Stimulated activated CD4-positive, alpha-beta T cell treated with anti-CD3 and anti-CD28 coated beads, Interleukin-2, amount 100 ng/mL, for 24 hours (primary cell): ENCODE measurements at regions not wholly inside any gene's neighbourhood (a gene's known extent, or its start where the extent isn't known, plus 50 kb on each side); places are given as distances from the start of the nearest gene placed in this dataset.
A peak's percentile ranks its signal among the peaks of the same experiment; 100 is the strongest.

Experiments used
- DNase-seq, 2 donors: peaks; one replicate each; pipeline ENCODE4 v3.0.0-alpha.2; 2020

DNA sequence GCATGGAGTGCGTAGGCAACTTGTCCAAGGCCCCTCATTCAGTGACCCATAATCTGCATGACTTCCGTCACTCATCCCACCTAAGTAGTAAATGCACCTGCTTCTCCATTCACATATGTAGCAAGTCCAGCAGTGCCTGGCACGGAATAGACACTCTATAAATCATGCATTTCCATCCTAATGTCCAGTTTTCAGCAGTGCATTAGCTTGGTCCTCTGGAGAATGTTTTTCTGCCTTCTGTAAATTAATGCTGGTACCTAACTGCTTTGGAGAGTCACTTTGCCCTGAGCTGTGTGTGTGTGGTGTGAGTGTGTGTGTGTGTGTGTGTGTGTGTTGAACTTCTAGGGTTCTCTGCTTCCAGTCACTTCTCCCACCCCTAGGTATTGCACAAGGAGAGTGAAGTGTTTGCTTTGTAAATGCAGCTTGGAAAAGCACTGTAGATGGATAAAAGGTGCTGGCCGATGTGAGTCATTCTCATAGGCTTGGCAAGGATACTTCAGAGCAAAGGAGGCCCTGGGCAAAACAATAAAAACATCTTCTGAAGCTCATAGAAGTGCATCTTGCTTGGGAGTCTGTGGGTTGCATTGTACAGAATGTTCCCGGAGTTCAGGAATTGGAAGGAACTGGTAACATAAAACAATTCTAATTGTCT lies 181.8 kb downstream of the KATNAL1 start:
- no peak for DNase-seq

DNA sequence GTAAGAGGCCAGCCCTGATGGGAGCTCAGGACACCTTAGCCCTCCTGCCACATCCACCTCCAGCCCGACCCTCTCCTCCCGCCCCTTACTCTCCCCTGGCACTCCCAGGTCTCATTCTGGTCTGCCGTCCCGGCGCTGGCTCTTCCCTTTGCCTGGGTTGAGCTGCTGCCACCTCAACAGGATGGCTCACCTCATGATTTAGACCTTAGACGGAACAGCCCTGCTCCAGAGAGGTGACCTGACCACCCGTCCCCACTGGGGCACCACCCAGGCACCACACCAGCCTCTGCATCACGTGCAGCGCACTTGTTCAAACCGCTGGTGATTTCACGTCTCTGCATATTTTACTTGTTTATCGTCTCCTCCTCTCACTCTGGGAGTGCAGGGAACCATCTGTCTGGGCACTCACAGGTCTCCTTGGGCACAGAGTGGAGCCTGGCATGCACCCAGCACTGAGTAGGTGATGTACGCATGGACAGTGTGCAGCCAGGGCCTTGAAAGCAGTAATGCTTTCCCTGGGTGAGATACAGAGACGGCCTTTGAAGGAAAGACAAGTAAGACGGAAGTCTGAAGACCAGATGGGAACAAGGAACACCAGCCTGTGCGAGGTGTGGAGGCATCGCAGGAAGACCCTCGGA lies 183.1 kb downstream of the KATNAL1 start:
- no peak for DNase-seq

DNA sequence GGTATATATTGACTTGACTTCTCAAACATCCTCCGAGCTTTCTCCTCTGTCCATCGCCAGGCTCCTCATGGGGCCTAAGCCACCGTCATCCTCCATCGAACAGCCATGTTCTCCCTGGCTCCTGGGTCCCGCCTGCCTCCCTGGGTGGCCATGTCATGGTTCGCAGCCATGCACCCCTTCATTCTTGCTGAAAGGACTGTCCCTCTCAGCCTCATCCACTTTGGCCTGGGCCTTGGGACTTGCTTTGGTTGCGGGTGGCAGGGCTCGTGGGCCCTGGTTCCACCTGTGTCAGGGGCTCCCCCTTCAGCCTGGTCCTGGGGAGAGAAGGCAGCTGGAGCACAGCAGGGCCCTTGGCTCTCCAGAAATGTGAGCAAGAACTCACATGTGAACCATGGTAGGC lies 183.8 kb downstream of the KATNAL1 start:
- no peak for DNase-seq

DNA sequence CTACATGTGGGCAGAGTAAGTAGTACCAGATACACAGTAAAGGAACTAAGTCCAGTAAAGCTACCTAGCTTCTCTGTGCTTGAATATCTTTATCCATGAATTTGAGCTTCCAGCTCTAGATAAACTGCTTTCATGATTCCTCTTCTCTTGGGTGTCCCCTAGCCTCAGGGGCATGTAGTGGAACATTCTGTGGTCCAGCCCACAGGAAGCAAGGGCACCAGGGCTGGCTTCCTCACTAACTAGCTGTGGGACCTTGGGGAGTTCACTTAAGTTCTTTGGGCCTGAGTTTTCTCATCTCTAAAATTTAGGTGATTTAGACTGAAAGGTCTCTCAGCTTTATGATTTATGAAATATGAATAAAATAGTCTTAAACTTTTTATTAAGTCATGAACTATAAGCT lies 185.7 kb downstream of the KATNAL1 start:
- no peak for DNase-seq

DNA sequence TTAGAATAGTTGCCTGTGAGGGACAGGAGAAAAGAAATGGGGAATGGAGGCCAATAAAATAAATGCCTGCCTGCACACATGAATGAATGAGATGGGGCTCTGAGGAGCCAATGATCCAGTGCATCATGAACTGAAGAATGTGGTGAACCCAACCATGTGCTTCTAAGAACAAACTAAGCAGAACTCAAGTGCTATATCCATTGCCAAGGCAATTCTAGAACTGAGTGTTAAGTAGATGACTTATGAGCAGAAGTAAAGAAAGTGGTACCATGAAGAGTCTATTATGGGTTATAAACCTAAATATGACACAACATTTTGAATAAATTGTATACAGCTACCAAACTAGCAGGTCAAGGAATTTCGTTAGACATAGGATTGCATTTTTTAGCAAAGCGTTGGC lies 186.1 kb downstream of the KATNAL1 start:
- no peak for DNase-seq

DNA sequence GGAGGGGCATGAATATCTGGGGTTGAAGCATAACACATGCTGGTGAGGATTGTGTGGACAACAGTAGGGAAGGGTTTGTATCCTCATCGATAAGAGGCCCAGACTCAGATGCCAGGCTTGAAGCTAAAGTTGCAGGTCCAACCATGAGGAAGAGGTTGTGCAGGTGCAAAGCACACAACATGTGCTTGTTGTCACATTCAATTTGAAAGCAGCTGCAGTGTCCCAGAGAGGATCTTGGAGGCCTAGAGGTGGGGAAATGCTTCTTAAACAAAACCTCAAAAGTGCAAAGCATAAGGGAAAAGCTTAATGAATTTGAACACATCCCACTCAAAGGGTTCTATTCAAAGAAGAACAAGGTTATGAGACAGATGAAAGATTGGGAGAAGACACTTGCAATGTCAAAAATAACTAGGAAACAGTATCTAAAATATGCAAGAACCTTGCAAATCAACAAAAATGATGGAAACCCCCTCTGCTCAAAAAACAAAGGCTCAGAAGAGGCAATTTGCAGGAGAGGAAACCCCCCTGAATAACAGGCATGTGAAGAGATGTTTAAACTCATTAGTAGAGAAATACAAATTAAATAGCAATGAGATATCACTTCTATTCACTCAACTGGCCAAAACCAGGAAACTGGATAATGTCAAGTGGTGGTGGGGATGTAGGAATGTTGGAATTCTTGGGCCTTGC lies 187.1 kb downstream of the KATNAL1 start:
- no peak for DNase-seq

DNA sequence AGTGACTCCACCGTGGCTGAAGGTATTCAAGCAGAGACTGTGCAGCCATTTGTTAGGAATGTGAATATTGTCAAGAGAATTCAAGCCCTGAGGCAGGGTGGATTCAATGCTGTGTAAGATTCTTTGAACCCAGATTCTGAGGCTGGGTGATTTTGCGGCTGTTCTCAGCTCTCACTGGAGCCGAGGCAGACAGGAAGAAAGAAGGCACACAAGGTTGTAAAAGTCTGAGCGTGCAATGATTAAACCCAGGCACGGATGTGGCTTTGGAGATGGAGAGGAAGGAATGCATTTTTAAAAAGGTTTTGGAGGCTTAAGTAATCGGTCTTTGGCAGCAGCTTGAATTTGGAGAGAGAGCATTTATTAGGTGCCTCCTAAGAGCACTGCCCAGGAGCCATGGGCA lies 187.9 kb downstream of the KATNAL1 start:
- DNase-seq: no peak

DNA sequence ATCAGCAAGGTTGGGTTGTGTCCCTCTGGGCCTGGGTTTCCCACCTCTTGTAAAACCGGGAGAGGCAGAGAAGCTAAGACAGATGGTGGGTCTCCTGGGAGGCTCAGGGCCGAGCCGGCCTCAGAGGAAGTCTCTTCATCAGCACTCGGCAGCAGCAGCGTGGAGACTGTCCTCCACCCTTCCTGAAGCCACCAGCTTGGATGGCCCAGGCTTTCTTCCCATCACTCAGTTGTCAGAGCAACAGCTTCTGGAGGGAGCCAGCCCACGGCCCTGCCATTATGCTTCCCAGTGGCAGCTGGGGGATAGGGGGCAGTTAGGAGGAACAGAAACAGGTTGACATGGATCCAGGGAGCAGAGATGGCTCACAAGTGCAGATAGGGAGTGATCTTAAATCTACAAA lies 191.0 kb downstream of the KATNAL1 start:
- DNase-seq: no peak

DNA sequence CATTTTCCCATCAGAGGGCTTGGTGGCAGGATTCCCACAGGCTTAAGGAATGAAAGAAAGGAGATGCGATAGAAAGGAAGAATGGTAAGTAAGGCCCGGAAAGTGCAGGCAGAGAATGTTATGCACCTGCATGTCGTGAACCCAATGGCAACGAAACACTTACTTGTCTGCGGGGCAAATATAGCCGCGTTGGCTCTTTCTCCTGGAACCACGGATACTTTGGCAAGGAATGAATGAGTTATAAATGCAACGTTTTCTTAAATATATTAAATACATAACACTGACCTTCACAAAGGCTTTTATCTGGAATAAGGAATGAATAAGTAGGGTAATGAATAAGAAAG lies 192.1 kb downstream of the KATNAL1 start:
- no peak for DNase-seq

DNA sequence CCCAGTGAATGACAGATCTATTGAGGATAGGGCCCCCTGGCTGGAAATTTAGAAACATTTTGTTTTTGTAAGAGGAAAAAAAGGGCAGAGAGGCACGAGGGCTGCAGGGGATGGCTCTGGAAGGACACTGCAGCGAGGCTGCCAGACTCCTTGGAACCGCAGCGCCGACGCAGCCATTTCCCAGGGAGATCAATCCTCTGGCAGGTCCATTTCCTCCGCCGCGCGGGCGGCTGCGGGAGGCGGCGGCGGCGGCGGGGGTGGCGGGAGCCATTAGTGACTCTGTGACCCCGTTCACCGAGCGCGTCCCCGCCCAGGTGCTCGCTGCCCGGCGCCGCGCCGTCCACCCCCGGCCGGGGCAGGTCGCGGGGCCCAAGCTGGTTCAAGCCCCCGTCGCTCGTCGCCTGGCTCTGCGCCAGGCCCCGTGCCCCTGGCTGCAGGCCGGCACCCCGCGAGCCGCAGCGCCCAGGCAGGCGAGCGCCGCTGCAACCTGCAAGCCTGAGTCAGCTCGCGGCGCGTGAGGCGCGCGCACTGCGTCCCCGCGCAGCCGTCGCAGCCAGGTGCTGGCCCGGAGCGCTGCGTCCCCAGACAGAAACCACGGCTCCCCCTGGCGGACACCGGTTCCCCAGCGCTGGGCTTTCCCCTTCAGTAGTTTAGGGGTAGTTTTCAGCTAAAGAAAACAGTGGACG lies 192.6 kb downstream of the KATNAL1 start:
- peak; percentile 97 for DNase-seq

DNA sequence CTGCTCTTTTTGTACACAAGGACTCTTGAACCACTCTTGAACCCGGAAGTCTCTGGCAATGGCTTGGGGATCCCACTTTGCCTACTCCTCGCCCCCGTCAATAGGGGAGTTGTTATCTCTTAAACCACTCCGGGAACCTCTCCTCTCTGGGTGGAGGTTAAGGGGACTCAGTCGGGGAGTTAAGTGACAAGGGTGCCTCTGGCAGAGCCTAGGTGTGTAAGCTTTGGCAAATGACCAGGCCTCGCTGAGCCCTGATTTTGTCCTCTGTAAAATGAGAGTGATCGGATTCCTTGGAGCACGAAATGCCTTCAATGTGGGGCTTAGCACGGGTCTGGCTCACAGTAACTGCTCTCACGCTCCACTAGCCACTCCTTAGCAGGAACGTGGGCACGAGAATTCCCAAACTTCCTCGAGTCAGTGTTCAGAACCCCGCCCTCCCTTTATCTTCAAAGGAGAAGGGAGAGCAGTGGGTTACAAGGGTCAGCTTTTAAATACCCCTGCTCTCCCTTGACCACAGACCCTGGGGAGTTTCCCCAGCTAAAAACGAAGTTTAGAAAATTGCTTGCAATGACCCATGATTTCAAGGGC lies 193.3 kb downstream of the KATNAL1 start:
- DNase-seq: no peak

DNA sequence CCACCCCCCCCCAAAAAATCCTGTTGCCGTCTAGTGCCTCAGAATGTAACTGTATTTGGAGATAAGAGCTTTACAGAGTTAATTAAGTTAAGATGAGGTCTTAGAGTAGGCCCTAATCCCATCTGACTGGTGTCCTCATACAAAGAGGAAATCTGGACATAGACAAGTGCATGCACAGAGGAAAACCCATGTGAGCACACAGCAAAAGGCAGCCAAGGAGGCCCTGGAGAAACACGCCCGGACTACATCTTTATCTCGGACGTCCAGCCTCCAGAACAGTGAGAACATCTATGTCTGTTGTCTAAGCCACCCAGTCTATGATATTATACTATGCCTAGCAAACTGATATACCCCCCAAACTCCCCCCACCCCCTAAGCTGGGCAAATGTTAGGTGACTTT lies 193.8 kb downstream of the KATNAL1 start:
- DNase-seq: no peak

DNA sequence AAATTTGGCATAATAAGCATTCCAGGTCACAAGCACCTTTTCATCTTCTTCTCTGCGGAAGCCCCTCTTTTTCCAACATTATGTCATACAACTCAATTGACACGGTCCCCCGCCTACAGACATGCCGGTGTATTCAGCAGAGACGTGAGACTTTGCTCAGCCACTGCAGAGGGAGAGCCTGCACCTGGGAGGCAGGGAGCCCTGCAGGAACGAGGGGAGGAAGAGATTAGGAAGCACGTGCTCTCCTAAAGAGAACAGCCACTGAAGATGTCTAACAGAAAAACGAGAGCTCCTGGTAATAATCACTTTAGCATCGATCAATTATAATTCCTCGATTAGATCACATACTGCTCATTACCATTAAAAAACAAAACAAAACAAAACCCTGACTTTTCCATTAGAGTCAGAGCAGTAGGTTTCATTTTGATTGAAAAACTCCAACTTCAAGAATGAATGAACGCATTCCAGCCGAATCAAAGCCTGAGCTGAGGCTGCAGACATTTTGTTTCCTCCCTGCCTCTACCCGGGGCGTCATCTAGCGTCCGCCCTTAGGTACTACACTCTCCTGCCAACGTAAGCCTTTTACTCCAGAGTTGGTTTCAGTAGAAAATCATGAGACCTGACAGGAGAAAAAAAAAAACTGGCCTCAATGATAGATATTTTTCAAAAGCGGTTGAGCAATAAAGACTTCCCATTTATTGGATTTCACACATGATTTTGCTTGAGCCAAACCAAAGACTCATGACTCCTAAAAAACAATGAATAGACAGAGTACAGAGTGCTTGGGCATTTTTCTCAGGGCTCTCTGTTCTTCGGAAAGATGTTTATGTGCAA lies 194.5 kb downstream of the KATNAL1 start:
- DNase-seq: peak; percentile 87

DNA sequence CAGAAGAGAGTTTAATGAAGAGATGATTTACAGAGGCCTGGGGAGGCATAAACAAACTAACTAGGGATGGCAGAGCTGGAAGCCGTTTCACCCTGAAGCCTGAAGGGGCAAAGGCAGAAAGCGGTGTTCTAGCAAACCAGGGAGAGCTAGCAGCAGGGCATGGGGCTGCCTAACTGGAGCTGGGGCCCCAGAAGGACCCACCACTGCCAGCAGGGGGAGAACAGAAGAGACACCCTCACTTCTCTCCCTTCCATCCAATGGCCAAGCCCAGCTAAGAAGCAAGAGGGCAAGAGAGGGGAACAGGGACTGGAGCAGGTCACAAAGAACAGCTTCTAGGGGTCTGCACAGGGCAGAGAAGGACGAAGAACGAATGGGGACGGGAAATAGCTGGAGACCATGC lies 195.5 kb downstream of the KATNAL1 start:
- DNase-seq: no peak

DNA sequence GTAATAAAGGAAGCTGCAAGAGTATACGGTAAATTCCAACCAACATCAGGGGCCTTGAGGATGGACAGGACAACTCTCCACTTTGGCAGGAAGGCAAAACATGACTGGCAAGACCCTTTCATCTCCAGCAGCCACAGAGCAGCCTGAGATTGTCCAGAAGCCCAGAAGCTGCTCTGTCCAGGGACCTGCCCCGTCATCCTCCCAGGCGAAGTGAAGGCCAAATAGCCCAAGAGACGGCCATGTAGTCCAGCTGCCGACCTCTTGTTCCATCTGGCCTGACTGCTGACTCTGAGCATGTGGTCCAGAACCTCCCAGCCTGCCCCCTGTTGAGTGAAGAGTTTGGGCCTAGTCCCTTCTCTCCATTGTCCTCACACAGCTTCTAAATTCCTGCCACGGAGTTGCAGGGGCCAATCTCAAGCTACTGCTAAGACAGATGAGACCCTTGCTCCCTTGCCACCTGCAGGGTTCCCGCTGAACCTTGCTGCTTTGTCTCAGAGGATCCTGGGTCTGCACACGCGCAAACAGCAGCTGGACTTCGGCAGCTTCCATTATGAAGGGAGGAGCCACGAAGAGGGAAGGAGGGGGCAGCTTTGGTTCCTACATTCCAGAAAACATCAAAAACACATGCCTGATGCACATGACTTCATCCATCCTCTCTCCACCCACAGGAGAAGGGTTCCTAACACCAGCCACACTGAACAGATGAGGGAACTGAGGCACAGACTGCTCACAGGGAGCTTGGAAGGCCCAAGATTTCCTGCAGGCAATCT lies 196.9 kb downstream of the KATNAL1 start:
- DNase-seq: no peak

DNA sequence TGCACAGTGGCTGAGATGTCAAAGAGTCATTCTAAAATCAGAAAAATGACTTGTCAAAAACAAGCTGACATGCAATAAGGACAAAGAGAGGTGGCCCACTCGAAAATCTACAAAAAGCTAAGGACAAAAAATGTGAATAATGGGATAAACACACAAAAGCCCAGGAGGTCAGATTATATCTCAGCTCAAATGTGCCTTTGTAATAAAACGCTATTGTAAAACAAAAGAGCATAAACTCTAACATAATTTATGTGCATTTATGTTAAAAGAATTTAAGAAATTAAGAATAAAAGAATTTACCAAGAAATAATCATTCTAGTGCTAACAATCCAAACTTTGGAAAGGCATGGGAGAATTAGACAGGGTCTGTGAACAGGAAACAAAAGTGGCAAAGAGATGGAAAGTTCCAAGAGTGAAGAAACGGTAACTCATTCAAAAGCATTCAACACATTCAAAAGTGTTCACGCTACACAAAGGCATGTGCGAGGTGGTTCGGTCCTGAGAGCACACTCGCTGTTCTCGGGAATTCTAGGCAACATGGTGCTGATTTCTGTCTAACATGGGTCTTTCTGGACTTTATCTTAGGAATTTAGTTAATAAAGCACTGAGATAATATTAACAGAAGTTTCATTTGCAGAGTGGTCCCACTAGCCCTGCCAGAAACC lies 197.7 kb downstream of the KATNAL1 start:
- DNase-seq: no peak

DNA sequence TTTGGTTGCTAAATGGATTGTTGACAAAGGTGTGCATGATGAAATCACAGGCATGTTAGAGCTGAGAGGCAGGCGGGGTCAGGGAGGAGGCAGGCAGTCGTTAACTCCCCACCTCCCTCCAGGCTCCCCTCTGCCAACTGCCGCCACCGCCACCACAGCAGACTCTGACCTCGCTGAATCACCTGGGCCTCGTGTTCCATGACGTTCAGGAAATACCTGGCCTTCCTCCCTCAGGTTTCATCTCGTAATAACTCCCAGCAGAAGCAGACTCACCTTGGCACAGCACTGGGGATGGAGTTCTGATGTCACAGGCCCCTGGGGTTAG lies 198.5 kb downstream of the KATNAL1 start:
- DNase-seq: no peak

DNA sequence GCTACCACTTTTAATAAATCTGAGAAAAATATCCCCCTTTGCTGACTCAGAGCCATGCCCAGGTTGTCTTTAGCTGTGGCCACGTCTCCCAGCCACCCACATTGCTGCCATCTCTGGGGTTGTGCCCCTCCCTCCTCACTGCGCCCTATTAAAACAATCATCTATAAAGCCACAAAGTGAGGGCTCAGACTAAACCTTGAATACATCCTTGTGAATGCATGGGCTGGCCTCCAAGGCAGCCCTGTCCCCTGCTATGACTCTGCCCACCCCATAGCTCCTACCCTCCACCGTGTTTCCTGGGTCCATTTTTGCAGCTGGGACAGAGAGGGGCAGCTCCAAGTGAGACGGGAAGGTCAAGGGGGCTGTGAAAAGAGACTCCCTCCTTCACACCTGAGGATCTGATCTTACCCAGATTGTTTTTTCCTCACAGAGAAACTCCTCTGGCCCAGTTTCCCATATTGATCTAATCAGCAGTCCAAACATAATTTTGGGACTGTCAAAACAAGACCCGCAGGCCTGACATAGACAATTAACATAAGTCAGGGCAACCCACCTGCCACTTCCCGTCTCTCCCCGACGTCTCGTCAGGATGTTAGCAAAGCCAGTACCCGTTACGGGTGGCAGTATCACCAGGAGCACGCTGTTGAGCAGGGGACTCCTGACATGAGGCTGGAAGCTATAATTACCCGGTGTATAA lies 199.0 kb downstream of the KATNAL1 start:
- DNase-seq: no peak

DNA sequence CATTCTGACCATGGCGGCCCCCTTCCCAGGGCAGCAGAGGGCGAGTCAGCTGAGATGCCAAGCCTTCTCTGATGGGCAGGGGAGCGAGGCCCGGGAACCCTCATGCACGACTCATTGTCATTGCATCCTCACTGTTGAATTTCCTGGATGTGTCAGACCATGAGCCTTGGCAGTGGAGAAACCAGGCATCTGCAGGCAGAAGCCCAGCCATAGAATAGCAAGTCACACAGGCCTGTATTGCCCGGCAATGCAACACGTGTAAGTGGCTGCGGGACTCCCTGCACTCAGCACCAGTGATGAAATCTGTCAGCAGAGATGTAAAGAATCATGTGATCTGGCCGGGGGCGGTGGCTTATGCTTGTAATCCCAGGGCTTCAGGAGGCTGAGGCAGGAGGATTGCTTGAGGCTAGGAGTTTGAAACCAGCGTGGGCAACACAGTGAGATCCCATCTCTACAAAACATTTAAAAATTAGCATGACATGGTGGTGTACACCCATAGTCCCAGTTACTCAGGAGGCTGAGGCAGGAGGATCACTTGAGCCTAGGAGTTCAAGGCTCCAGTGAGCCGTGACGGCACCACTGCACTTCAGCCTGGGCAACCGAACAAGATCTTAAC lies 199.7 kb downstream of the KATNAL1 start:
- no peak for DNase-seq

DNA sequence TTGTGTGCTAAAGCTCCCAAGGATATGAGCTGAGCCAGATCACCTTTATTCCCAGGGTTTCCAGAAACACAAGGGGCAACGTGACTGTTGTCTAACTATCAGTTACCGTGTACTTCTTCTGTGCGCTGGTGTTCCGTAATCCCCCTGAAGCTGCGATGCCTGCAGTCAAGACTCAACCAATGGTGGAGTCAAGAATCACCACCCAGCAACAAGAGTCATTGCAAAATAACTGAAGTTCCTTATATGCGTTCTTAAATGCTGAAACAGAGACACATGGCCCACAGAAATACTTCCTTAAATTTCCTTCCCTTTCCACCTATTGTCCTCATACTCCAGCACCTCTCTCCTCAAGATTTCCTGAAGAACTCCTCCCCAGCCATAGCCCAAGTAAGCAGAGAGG lies 200.2 kb downstream of the KATNAL1 start:
- DNase-seq: no peak
